ENCODE measurements at regions not wholly inside any gene's neighbourhood (a gene's known extent, or its start where the extent isn't known, plus 50 kb on each side); places are given as distances from the start of the nearest gene placed in this dataset.

DNA sequence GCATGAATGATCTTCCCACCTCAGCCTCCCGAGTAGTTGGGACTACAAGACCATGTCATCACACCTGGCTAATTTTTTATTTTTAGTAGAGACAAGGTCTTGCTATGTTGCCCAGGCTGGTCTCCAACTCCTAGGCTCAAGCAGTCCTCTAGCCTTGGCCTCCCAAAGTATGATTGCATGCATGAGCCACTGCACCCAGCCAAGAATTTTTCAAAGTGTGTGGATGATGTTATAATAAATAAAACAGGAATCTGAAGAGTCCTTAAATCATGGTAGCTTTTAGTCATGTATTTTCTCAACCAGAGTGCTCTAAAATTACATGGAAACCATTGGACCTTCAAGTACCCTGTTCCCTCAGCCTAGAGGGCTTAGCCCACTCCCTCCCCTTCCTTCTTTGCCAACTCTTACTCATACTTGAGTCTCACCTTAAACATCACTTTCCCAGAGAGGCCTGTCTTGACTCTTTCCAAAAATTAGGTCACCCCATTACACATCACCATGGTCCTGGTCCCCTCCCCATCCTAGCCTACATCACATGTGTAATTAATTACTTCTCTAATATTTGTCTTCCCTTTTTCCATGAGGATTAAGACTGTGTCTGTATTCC lies 52.2 kb upstream of the BICDL1 start:
- ChIA-PET CTCF (no interaction called here), POLR2A (no interaction called here)
- H3K4me1 ChIP-seq (ENCODE audit: control insufficient read depth, insufficient read depth, low read length), result no peaks in the 10 kb centered on the region; the same call in 1 of the 2 replicates
- H3K9me3 ChIP-seq (ENCODE audit: control insufficient read depth, insufficient read depth, low read depth, low read length), result no peaks in the 10 kb centered on the region
- no peak for DNase-seq (ENCODE audit: low read depth, low spot score)
- TF ChIP-seq, protein P1, sequence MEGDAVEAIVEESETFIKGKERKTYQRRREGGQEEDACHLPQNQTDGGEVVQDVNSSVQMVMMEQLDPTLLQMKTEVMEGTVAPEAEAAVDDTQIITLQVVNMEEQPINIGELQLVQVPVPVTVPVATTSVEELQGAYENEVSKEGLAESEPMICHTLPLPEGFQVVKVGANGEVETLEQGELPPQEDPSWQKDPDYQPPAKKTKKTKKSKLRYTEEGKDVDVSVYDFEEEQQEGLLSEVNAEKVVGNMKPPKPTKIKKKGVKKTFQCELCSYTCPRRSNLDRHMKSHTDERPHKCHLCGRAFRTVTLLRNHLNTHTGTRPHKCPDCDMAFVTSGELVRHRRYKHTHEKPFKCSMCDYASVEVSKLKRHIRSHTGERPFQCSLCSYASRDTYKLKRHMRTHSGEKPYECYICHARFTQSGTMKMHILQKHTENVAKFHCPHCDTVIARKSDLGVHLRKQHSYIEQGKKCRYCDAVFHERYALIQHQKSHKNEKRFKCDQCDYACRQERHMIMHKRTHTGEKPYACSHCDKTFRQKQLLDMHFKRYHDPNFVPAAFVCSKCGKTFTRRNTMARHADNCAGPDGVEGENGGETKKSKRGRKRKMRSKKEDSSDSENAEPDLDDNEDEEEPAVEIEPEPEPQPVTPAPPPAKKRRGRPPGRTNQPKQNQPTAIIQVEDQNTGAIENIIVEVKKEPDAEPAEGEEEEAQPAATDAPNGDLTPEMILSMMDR (IDR thresholded peaks at IDR 0.05), result no peak
- TF ChIP-seq, protein P2, sequence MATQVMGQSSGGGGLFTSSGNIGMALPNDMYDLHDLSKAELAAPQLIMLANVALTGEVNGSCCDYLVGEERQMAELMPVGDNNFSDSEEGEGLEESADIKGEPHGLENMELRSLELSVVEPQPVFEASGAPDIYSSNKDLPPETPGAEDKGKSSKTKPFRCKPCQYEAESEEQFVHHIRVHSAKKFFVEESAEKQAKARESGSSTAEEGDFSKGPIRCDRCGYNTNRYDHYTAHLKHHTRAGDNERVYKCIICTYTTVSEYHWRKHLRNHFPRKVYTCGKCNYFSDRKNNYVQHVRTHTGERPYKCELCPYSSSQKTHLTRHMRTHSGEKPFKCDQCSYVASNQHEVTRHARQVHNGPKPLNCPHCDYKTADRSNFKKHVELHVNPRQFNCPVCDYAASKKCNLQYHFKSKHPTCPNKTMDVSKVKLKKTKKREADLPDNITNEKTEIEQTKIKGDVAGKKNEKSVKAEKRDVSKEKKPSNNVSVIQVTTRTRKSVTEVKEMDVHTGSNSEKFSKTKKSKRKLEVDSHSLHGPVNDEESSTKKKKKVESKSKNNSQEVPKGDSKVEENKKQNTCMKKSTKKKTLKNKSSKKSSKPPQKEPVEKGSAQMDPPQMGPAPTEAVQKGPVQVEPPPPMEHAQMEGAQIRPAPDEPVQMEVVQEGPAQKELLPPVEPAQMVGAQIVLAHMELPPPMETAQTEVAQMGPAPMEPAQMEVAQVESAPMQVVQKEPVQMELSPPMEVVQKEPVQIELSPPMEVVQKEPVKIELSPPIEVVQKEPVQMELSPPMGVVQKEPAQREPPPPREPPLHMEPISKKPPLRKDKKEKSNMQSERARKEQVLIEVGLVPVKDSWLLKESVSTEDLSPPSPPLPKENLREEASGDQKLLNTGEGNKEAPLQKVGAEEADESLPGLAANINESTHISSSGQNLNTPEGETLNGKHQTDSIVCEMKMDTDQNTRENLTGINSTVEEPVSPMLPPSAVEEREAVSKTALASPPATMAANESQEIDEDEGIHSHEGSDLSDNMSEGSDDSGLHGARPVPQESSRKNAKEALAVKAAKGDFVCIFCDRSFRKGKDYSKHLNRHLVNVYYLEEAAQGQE (IDR thresholded peaks at IDR 0.05; ENCODE audit: insufficient read depth in 1 of 2, low read depth in 2 of 2, low read length in 1 of 2), result no peak
- TF ChIP-seq TCF7L2 (IDR thresholded peaks at IDR 0.05; ENCODE audit: low read depth, low read length) (no peak), SIN3A (IDR thresholded peaks at IDR 0.05; ENCODE audit: borderline replicate concordance, insufficient read depth, low read depth, low read length) (no peak), POLR2AphosphoS5 (IDR thresholded peaks at IDR 0.05; ENCODE audit: low read depth, low read length) (no peak)
- BruUV-seq (replicated peaks), result no TSS peak
- intact Hi-C loops (cut with micrococcal nuclease; ENCODE audit: unreplicated experiment), result no loop called here
- H3K27me3 ChIP-seq (ENCODE audit: control insufficient read depth, insufficient read depth, low read length), result no peaks in the 10 kb centered on the region
- ATAC-seq, result no peak
- no peak overlapping the region for H3K27ac ChIP-seq (ENCODE audit: low read length)
- in situ Hi-C loops (cut with HindIII; ENCODE audit: low pct_unique_long_range_greater_than_20kb, low sequenced_read_pairs), result no loop called here
- H3K36me3 ChIP-seq (ENCODE audit: control insufficient read depth, insufficient read depth, low read length), result no peaks in the 10 kb centered on the region
- H3K4me3 ChIP-seq (ENCODE audit: low read depth in 2 of 2, low read length in 2 of 2), result no peak overlapping the region

DNA sequence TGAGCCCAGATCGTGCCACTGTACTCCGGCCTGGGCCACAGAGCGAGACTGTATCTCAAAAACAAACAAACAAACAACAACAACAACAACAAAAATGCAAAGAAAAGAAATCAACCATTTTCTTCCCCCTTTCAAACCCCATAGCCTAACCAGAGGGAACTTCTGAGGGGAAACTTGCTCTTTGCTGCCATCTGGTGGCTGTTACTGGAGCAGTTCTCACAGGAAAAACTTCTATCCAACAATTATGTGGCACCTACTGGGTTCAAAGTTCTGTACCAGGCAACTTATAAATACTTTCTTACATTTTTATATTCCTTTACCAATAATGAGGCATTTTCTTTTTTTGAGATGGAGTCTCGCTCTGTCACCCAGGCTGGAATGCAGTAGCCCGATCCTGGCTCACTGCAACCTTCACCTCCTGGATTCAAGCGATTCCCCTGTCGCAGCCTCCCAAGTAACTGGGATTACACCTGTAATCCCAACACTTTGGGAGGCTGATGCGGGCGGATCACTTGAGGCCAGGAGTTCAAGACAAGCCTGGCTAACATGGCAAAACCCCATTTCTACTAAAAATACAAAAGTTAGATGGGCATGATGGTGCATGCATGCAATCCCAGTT lies 50.9 kb upstream of the BICDL1 start:
- Histone ChIP-seq H3K4me1 (ENCODE audit: control insufficient read depth, insufficient read depth, low read length) (no peaks in the 10 kb centered on the region; the same call in 1 of the 2 replicates), H3K27me3 (ENCODE audit: control insufficient read depth, insufficient read depth, low read length) (no peaks in the 10 kb centered on the region), H3K9me3 (ENCODE audit: control insufficient read depth, insufficient read depth, low read depth, low read length) (no peaks in the 10 kb centered on the region), H3K4me3 (ENCODE audit: low read depth in 2 of 2, low read length in 2 of 2) (no peak overlapping the region), H3K36me3 (ENCODE audit: control insufficient read depth, insufficient read depth, low read length) (no peaks in the 10 kb centered on the region), H3K27ac (ENCODE audit: low read length) (no peak overlapping the region)
- in situ Hi-C loops (cut with HindIII; ENCODE audit: low pct_unique_long_range_greater_than_20kb, low sequenced_read_pairs) (no loop called here), intact Hi-C loops (cut with micrococcal nuclease; ENCODE audit: unreplicated experiment) (no loop called here)
- ATAC-seq (peak; percentile 74), DNase-seq (ENCODE audit: low read depth, low spot score) (peak; percentile 38)
- no TSS peak for BruUV-seq (replicated peaks)
- CTCF ChIA-PET, result interaction anchor here (0.7 kb wide), 2 partner anchors 156 to 1398 kb away, joined by 4 to 7 read pairs; no protein-coding TSS in a partner anchor
- POLR2A ChIA-PET, result no interaction called here
- TF ChIP-seq TCF7L2 (IDR thresholded peaks at IDR 0.05; ENCODE audit: low read depth, low read length), result no peak
- TF ChIP-seq, protein P1 (IDR thresholded peaks at IDR 0.05), result peak; percentile 89
